ENCODE measurements at regions not wholly inside any gene's neighbourhood (a gene's known extent, or its start where the extent isn't known, plus 50 kb on each side); places are given as distances from the start of the nearest gene placed in this dataset.
"Not testable (repeated sequence)": the region's sequence is repeated elsewhere in the genome, so short reads cannot be mapped to it uniquely, and the experiment has no call there.

- DNase-seq (ENCODE audit: low spot score): peak; percentile 94
These were observed 153.6 kb downstream of the MAGEB17 start for GRCh38 chrX:16320765-16321355.

- peak; percentile 29 for DNase-seq (ENCODE audit: low spot score)
These were observed 166.2 kb downstream of the MAGEB17 start for GRCh38 chrX:16333453-16333852.

- peak; percentile 76 for DNase-seq (ENCODE audit: low spot score)
These were observed 167.9 kb downstream of the MAGEB17 start for GRCh38 chrX:16335181-16335580.

GRCh38 chrX:16347968-16348670, 180.8 kb downstream of the MAGEB17 start:
- no peak for DNase-seq (ENCODE audit: low spot score)

- no peak for DNase-seq (ENCODE audit: low spot score)
These were observed 190.6 kb downstream of the MAGEB17 start for GRCh38 chrX:16357902-16358301.

GRCh38 chrX:16360056-16360455, 192.8 kb downstream of the MAGEB17 start:
- DNase-seq (ENCODE audit: low spot score): not testable (repeated sequence)

- peak; percentile 2 for DNase-seq (ENCODE audit: low spot score)
These were observed 201.4 kb downstream of the MAGEB17 start for GRCh38 chrX:16368696-16369095.

- DNase-seq (ENCODE audit: low spot score): no peak
These were observed 208.8 kb downstream of the MAGEB17 start for GRCh38 chrX:16376056-16376455.

GRCh38 chrX:16386126-16386525, 218.8 kb downstream of the MAGEB17 start:
- DNase-seq (ENCODE audit: low spot score): no peak

GRCh38 chrX:16392597-16392996, 225.3 kb downstream of the MAGEB17 start:
- no peak for DNase-seq (ENCODE audit: low spot score)

GRCh38 chrX:16394290-16394689, 227.0 kb downstream of the MAGEB17 start:
- DNase-seq (ENCODE audit: low spot score): no peak

GRCh38 chrX:16403808-16404207, 236.5 kb downstream of the MAGEB17 start:
- DNase-seq (ENCODE audit: low spot score): no peak

GRCh38 chrX:16416588-16416987, 233.4 kb upstream of the S100G start:
- DNase-seq (ENCODE audit: low spot score): no peak

GRCh38 chrX:16418650-16419049, 231.3 kb upstream of the S100G start:
- DNase-seq (ENCODE audit: low spot score): no peak

- DNase-seq (ENCODE audit: low spot score): no peak
These were observed 222.3 kb upstream of the S100G start for GRCh38 chrX:16427668-16428067.

GRCh38 chrX:16429406-16429805, 220.6 kb upstream of the S100G start:
- no peak for DNase-seq (ENCODE audit: low spot score)

GRCh38 chrX:16431266-16431665, 218.7 kb upstream of the S100G start:
- no peak for DNase-seq (ENCODE audit: low spot score)

GRCh38 chrX:16433021-16433420, 216.9 kb upstream of the S100G start:
- DNase-seq (ENCODE audit: low spot score): no peak

GRCh38 chrX:16435399-16435986, 214.5 kb upstream of the S100G start:
- no peak for DNase-seq (ENCODE audit: low spot score)

GRCh38 chrX:16436348-16437188, 213.4 kb upstream of the S100G start:
- DNase-seq (ENCODE audit: low spot score): peak; percentile 78

GRCh38 chrX:16440446-16440845, 209.5 kb upstream of the S100G start:
- DNase-seq (ENCODE audit: low spot score): no peak

- peak; percentile 75 for DNase-seq (ENCODE audit: low spot score)
These were observed 205.6 kb upstream of the S100G start for GRCh38 chrX:16444353-16444752.

Data from kidney tubule cell (primary cell).